ENCODE measurements at regions not wholly inside any gene's neighbourhood (a gene's known extent, or its start where the extent isn't known, plus 50 kb on each side); places are given as distances from the start of the nearest gene placed in this dataset.
"Not testable (repeated sequence)": the region's sequence is repeated elsewhere in the genome, so short reads cannot be mapped to it uniquely, and the experiment has no call there.

GRCh38 chr19:22527554-22527953 is 105.4 kb upstream of the ZNF98 start:
- H3K36me3 ChIP-seq: no peaks in the 10 kb centered on the region
- no peak overlapping the region for H3K4me3 ChIP-seq
- H3K27ac ChIP-seq: no peak overlapping the region
- 37% methylated on average over 12 of the region's 12 CpGs for WGBS
- TF ChIP-seq POLR2AphosphoS5 (IDR thresholded peaks at IDR 0.05) (no peak), POLR2A (IDR thresholded peaks at IDR 0.05) (no peak), EP300 (IDR thresholded peaks at IDR 0.05) (no peak), CTCF (IDR thresholded peaks at IDR 0.05) (no peak)
- H3K9me3 ChIP-seq: peaks cover 8% of the 10 kb centered on the region
- no peaks in the 10 kb centered on the region for H3K4me1 ChIP-seq
- H3K27me3 ChIP-seq: no peaks in the 10 kb centered on the region
- DNase-seq (ENCODE audit: low spot score in 2 of 2): no peak

- H3K27ac ChIP-seq: no peak overlapping the region
- H3K4me1 ChIP-seq: no peaks in the 10 kb centered on the region
- no peak for TF ChIP-seq EP300 (IDR thresholded peaks at IDR 0.05)
- TF ChIP-seq POLR2AphosphoS5 (IDR thresholded peaks at IDR 0.05): no peak
- no peak for TF ChIP-seq POLR2A (IDR thresholded peaks at IDR 0.05)
- TF ChIP-seq CTCF (IDR thresholded peaks at IDR 0.05): no peak
- no peaks in the 10 kb centered on the region for H3K27me3 ChIP-seq
- no peak overlapping the region for H3K4me3 ChIP-seq
- no peaks in the 10 kb centered on the region for H3K36me3 ChIP-seq
- no peak for DNase-seq (ENCODE audit: low spot score in 2 of 2)
- peaks cover 6% of the 10 kb centered on the region for H3K9me3 ChIP-seq
- WGBS: 24% methylated on average over 11 of the region's 11 CpGs
Measured at GRCh38 chr19:22526661-22527272, 104.6 kb upstream of the ZNF98 start.

- Histone ChIP-seq H3K27ac (no peak overlapping the region), H3K9me3 (peaks cover 8% of the 10 kb centered on the region), H3K4me1 (no peaks in the 10 kb centered on the region), H3K27me3 (no peaks in the 10 kb centered on the region), H3K36me3 (no peaks in the 10 kb centered on the region), H3K4me3 (no peak overlapping the region)
- TF ChIP-seq EP300 (IDR thresholded peaks at IDR 0.05): no peak
- WGBS: 88% methylated on average over 4 of the region's 4 CpGs
- DNase-seq (ENCODE audit: low spot score in 2 of 2): no peak
Measured at GRCh38 chr19:22523940-22524339, 101.8 kb upstream of the ZNF98 start.

- not testable (repeated sequence) for H3K4me3 ChIP-seq; H3K36me3 ChIP-seq; DNase-seq (ENCODE audit: low spot score in 2 of 2); H3K4me1 ChIP-seq; H3K27me3 ChIP-seq; H3K27ac ChIP-seq
- WGBS: 26% methylated on average over 9 of the region's 13 CpGs
- H3K9me3 ChIP-seq: peaks cover 32% of the 10 kb centered on the region
Measured at GRCh38 chr19:22519562-22519961, 97.4 kb upstream of the ZNF98 start.

GRCh38 chr19:22519152-22519551 is 97.0 kb upstream of the ZNF98 start:
- Histone ChIP-seq H3K36me3 (no peaks in the 10 kb centered on the region), H3K9me3 (peaks cover 32% of the 10 kb centered on the region), H3K4me3 (no peak overlapping the region), H3K4me1 (no peaks in the 10 kb centered on the region), H3K27me3 (no peaks in the 10 kb centered on the region), H3K27ac (no peak overlapping the region)
- no peak for DNase-seq (ENCODE audit: low spot score in 2 of 2)
- no peak for TF ChIP-seq POLR2AphosphoS5 (IDR thresholded peaks at IDR 0.05)
- no peak for TF ChIP-seq EP300 (IDR thresholded peaks at IDR 0.05)
- no peak for TF ChIP-seq CTCF (IDR thresholded peaks at IDR 0.05)
- TF ChIP-seq POLR2A (IDR thresholded peaks at IDR 0.05): no peak
- WGBS: 95% methylated on average over 12 of the region's 14 CpGs

GRCh38 chr19:22517496-22518411 is 95.6 kb upstream of the ZNF98 start:
- Histone ChIP-seq H3K9me3 (peaks cover 39% of the 10 kb centered on the region), H3K27ac (no peak overlapping the region), H3K36me3 (no peaks in the 10 kb centered on the region), H3K4me3 (no peak overlapping the region), H3K4me1 (no peaks in the 10 kb centered on the region), H3K27me3 (no peaks in the 10 kb centered on the region)
- 70% methylated on average over 63 of the region's 79 CpGs for WGBS
- no peak for TF ChIP-seq POLR2A (IDR thresholded peaks at IDR 0.05)
- no peak for TF ChIP-seq CTCF (IDR thresholded peaks at IDR 0.05)
- TF ChIP-seq EP300 (IDR thresholded peaks at IDR 0.05): no peak
- no peak for TF ChIP-seq POLR2AphosphoS5 (IDR thresholded peaks at IDR 0.05)
- DNase-seq (ENCODE audit: low spot score in 2 of 2): no peak

Measured in suprapubic skin (tissue), 4 donors.